22Rv1 (cell line): ENCODE measurements at regions not wholly inside any gene's neighbourhood (a gene's known extent, or its start where the extent isn't known, plus 50 kb on each side); places are given as distances from the start of the nearest gene placed in this dataset.

Experiments used
- CTCF ChIP-seq: fragments of 450-650 bp; IDR thresholded peaks from 2 replicates; pipeline ENCODE4 v1.5.1; 2017; ENCODE audit warnings: mild to moderate bottlenecking
- ZFX ChIP-seq: fragments of 450-650 bp; IDR thresholded peaks from 2 replicates; pipeline ENCODE4 v1.6.1; 2017; ENCODE audit warnings: antibody characterized with exemption, borderline replicate concordance

GRCh38 chr21:27578741-27579265, 611.9 kb upstream of the ADAMTS5 start:
- TF ChIP-seq CTCF (no peak), ZFX (no peak)
